Choroid plexus epithelial cell (primary cell): ENCODE measurements at regions not wholly inside any gene's neighbourhood (a gene's known extent, or its start where the extent isn't known, plus 50 kb on each side); places are given as distances from the start of the nearest gene placed in this dataset.
A peak's percentile ranks its signal among the peaks of the same experiment; 100 is the strongest.

Experiments used
- DNase-seq: peaks from one replicate; pipeline ENCODE4 v3.0.0-alpha.2; 2010; ENCODE audit warnings: low read depth
- H3K4me3 ChIP-seq: 2 replicates; pipeline ENCODE4 v1.5.1; 2011; ENCODE audit warnings: low read depth, mild to moderate bottlenecking, control low read depth, low read length, moderate library complexity
- CTCF ChIP-seq: conservative IDR thresholded peaks from 2 replicates; pipeline ENCODE4 v1.5.1; 2011; ENCODE audit warnings: low read depth, mild to moderate bottlenecking, control low read depth, inconsistent platforms, low read length, moderate library complexity

- DNase-seq, result no peak
- TF ChIP-seq CTCF, result no peak
- H3K4me3 ChIP-seq, result no peak overlapping the region
These were observed 401.1 kb downstream of the PCDH18 start for GRCh38 chr4:137131201-137131600.

- H3K4me3 ChIP-seq, result no peak overlapping the region
- TF ChIP-seq CTCF, result no peak
- no peak for DNase-seq
These were observed 402.4 kb downstream of the PCDH18 start for GRCh38 chr4:137129845-137130244.

GRCh38 chr4:137129441-137129840, 402.9 kb downstream of the PCDH18 start:
- H3K4me3 ChIP-seq, result no peak overlapping the region
- peak; percentile 23 for DNase-seq
- no peak for TF ChIP-seq CTCF

GRCh38 chr4:137125011-137125410, 407.3 kb downstream of the PCDH18 start:
- peak overlapping the region; percentile 34 for H3K4me3 ChIP-seq
- TF ChIP-seq CTCF, result no peak
- DNase-seq, result peak; percentile 10

- TF ChIP-seq CTCF, result peak; percentile 74
- peak; percentile 86 for DNase-seq
- peak overlapping the region; percentile 34 for H3K4me3 ChIP-seq
These were observed 407.9 kb downstream of the PCDH18 start for GRCh38 chr4:137124278-137124932.

GRCh38 chr4:137122876-137123275, 409.4 kb downstream of the PCDH18 start:
- no peak overlapping the region for H3K4me3 ChIP-seq
- TF ChIP-seq CTCF, result no peak
- DNase-seq, result no peak

- no peak overlapping the region for H3K4me3 ChIP-seq
- DNase-seq, result no peak
- no peak for TF ChIP-seq CTCF
These were observed 416.1 kb downstream of the PCDH18 start for GRCh38 chr4:137116144-137116543.
